Activated naive CD4-positive, alpha-beta T cell treated with anti-CD3 and anti-CD28 coated beads, Interleukin-2, amount 50 U/mL, for 16 hours (primary cell): ENCODE measurements at regions not wholly inside any gene's neighbourhood (a gene's known extent, or its start where the extent isn't known, plus 50 kb on each side); places are given as distances from the start of the nearest gene placed in this dataset.
"Not testable (repeated sequence)": the region's sequence is repeated elsewhere in the genome, so short reads cannot be mapped to it uniquely, and the experiment has no call there.

Experiments
- DNase-seq: peaks from one replicate; pipeline ENCODE4 v3.0.0-alpha.2; 2020

GRCh38 chr6:137933696-137934095 lies 66.6 kb downstream of the TNFAIP3 start:
- no peak for DNase-seq

GRCh38 chr6:137936798-137937197 lies 69.7 kb downstream of the TNFAIP3 start:
- DNase-seq = no peak

GRCh38 chr6:137937834-137938233 lies 70.8 kb downstream of the TNFAIP3 start:
- DNase-seq = no peak

GRCh38 chr6:137938770-137939379 lies 71.8 kb downstream of the TNFAIP3 start:
- DNase-seq = no peak

- no peak for DNase-seq
These were observed 74.9 kb downstream of the TNFAIP3 start for GRCh38 chr6:137941995-137942394.

GRCh38 chr6:137942736-137943135 lies 75.7 kb downstream of the TNFAIP3 start:
- no peak for DNase-seq

GRCh38 chr6:137944381-137944780 lies 77.3 kb downstream of the TNFAIP3 start:
- DNase-seq = not testable (repeated sequence)

GRCh38 chr6:137944793-137945498 lies 77.9 kb downstream of the TNFAIP3 start:
- DNase-seq = no peak

- no peak for DNase-seq
These were observed 82.8 kb downstream of the TNFAIP3 start for GRCh38 chr6:137949686-137950390.

GRCh38 chr6:137950581-137950980 lies 83.5 kb downstream of the TNFAIP3 start:
- no peak for DNase-seq

GRCh38 chr6:137951064-137951597 lies 84.1 kb downstream of the TNFAIP3 start:
- no peak for DNase-seq

- no peak for DNase-seq
These were observed 85.2 kb downstream of the TNFAIP3 start for GRCh38 chr6:137952247-137952646.

- no peak for DNase-seq
These were observed 86.7 kb downstream of the TNFAIP3 start for GRCh38 chr6:137953761-137954160.

GRCh38 chr6:137954253-137954652 lies 87.2 kb downstream of the TNFAIP3 start:
- no peak for DNase-seq

GRCh38 chr6:137956098-137956488 lies 89.0 kb downstream of the TNFAIP3 start:
- DNase-seq = no peak

GRCh38 chr6:137957471-137957870 lies 90.4 kb downstream of the TNFAIP3 start:
- no peak for DNase-seq

GRCh38 chr6:137958811-137959565 lies 91.9 kb downstream of the TNFAIP3 start:
- no peak for DNase-seq

- no peak for DNase-seq
These were observed 95.7 kb downstream of the TNFAIP3 start for GRCh38 chr6:137962725-137963124.

GRCh38 chr6:137964876-137965275 lies 97.8 kb downstream of the TNFAIP3 start:
- DNase-seq = no peak

- no peak for DNase-seq
These were observed 100.8 kb downstream of the TNFAIP3 start for GRCh38 chr6:137967689-137968454.

- DNase-seq = no peak
These were observed 101.4 kb downstream of the TNFAIP3 start for GRCh38 chr6:137968455-137968804.

GRCh38 chr6:137968901-137969300 lies 101.8 kb downstream of the TNFAIP3 start:
- no peak for DNase-seq
